ENCODE measurements at regions not wholly inside any gene's neighbourhood (a gene's known extent, or its start where the extent isn't known, plus 50 kb on each side); places are given as distances from the start of the nearest gene placed in this dataset.

DNA sequence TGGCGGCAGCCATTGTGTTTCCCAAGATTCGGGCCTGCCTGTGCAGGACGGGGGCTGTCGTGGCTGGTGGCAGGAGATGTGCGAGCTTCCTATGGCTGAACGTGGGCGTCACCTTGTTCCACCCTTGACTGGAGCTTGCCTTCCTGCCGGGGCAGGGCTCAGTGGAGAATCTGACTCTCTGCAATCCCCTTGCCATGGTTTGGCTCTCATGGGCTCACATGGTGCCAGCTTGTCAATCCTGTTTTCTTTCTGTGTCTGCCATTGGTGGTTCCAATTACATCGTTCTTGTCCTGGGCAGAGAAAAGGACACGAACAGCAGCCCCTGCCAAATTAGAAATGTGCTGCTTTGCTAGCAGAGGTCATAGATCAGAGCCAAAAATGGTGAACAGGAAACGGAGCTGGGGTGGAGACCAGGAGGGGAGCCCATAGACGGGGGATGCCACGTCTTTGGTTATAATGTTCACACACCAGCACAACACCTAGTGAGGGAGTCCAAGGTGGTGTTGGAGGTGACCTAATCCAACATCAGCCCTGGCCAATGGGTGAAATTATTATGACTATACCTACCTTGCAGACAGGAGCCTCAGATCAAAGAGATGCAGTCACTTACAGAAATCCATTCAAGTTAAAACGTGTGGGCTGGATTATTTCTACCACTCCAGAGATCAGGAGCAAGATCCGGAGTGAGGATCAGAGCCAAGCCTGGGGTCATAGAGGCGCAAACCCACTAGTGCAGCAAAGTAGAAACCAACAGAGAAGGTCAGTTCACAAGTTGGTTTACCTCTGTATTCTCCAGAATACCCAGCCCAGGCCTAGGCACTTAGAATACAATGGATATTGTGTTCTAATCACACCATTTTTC, 253.1 kb downstream of the SIPA1L2 start:
- no peaks in the 10 kb centered on the region for H3K4me1 ChIP-seq (ENCODE audit: low read depth)
- no peak for DNase-seq (ENCODE audit: low read depth in 1 of 2, low spot score in 1 of 2)
- no peak overlapping the region for H3K27ac ChIP-seq
- H3K4me3 ChIP-seq, result no peak overlapping the region
- no peaks in the 10 kb centered on the region for H3K36me3 ChIP-seq
- no peaks in the 10 kb centered on the region for H3K27me3 ChIP-seq
- TF ChIP-seq, protein P1, sequence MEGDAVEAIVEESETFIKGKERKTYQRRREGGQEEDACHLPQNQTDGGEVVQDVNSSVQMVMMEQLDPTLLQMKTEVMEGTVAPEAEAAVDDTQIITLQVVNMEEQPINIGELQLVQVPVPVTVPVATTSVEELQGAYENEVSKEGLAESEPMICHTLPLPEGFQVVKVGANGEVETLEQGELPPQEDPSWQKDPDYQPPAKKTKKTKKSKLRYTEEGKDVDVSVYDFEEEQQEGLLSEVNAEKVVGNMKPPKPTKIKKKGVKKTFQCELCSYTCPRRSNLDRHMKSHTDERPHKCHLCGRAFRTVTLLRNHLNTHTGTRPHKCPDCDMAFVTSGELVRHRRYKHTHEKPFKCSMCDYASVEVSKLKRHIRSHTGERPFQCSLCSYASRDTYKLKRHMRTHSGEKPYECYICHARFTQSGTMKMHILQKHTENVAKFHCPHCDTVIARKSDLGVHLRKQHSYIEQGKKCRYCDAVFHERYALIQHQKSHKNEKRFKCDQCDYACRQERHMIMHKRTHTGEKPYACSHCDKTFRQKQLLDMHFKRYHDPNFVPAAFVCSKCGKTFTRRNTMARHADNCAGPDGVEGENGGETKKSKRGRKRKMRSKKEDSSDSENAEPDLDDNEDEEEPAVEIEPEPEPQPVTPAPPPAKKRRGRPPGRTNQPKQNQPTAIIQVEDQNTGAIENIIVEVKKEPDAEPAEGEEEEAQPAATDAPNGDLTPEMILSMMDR (IDR thresholded peaks at IDR 0.05; ENCODE audit: low read depth, low read length), result no peak
- no peaks in the 10 kb centered on the region for H3K9me3 ChIP-seq (ENCODE audit: low read depth)

- no peaks in the 10 kb centered on the region for H3K27me3 ChIP-seq
- H3K4me3 ChIP-seq, result no peak overlapping the region
- no peak overlapping the region for H3K27ac ChIP-seq
- H3K36me3 ChIP-seq, result no peaks in the 10 kb centered on the region
- H3K4me1 ChIP-seq (ENCODE audit: low read depth), result no peaks in the 10 kb centered on the region
- H3K9me3 ChIP-seq (ENCODE audit: low read depth), result no peaks in the 10 kb centered on the region
- no peak for DNase-seq (ENCODE audit: low read depth in 1 of 2, low spot score in 1 of 2)
- TF ChIP-seq, protein P1 (IDR thresholded peaks at IDR 0.05; ENCODE audit: low read depth, low read length), result no peak
Measured at GRCh38 chr1:232372841-232373440, 257.0 kb downstream of the SIPA1L2 start.

- DNase-seq (ENCODE audit: low read depth in 1 of 2, low spot score in 1 of 2), result no peak
- H3K27me3 ChIP-seq, result no peaks in the 10 kb centered on the region
- TF ChIP-seq, protein P1 (IDR thresholded peaks at IDR 0.05; ENCODE audit: low read depth, low read length), result no peak
Measured at GRCh38 chr1:232372431-232372830, 257.5 kb downstream of the SIPA1L2 start.

GRCh38 chr1:232369451-232370296, 260.3 kb downstream of the SIPA1L2 start:
- Histone ChIP-seq H3K9me3 (ENCODE audit: low read depth) (no peaks in the 10 kb centered on the region), H3K27ac (no peak overlapping the region), H3K4me1 (ENCODE audit: low read depth) (no peaks in the 10 kb centered on the region), H3K4me3 (no peak overlapping the region), H3K27me3 (no peaks in the 10 kb centered on the region), H3K36me3 (no peaks in the 10 kb centered on the region)
- TF ChIP-seq, protein P1 (IDR thresholded peaks at IDR 0.05; ENCODE audit: low read depth, low read length), result no peak
- no peak for DNase-seq (ENCODE audit: low read depth in 1 of 2, low spot score in 1 of 2)

More at GRCh38 chr1:232372431-232372830, 257.5 kb downstream of the SIPA1L2 start:
- H3K9me3 ChIP-seq (ENCODE audit: low read depth), result no peaks in the 10 kb centered on the region
- H3K4me1 ChIP-seq (ENCODE audit: low read depth), result no peaks in the 10 kb centered on the region
- no peaks in the 10 kb centered on the region for H3K36me3 ChIP-seq
- no peak overlapping the region for H3K27ac ChIP-seq
- no peak overlapping the region for H3K4me3 ChIP-seq

DNA sequence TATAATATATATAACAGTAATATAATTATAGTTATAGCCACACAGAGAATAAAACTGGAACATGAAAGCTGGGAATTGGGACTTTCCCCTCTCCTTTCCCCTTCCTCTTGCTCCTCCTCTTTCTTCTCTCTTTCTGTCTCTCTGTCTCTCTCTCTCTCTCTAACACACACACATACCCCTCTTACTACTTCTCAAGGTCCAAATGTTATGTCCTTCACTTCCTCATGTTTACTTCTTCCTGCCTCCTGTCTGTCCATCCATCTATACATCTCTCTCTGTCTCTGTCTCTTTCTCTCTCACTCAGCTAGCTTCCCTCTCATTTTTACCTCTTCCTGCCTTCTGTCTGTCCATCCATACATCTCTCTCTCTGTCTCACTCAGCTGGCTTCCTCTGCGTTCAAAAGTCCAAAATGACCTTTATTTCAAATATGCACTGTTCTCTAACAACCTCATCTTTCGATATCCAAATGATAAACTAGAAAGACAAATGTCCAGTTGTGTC, 261.1 kb downstream of the SIPA1L2 start:
- Histone ChIP-seq H3K27me3 (no peaks in the 10 kb centered on the region), H3K36me3 (no peaks in the 10 kb centered on the region), H3K4me1 (ENCODE audit: low read depth) (no peaks in the 10 kb centered on the region), H3K9me3 (ENCODE audit: low read depth) (no peaks in the 10 kb centered on the region), H3K27ac (no peak overlapping the region), H3K4me3 (no peak overlapping the region)
- no peak for DNase-seq (ENCODE audit: low read depth in 1 of 2, low spot score in 1 of 2)
- TF ChIP-seq, protein P1 (IDR thresholded peaks at IDR 0.05; ENCODE audit: low read depth, low read length), result no peak

Measured in cardiac muscle cell (in vitro differentiated cells and primary cell).